Central memory CD8-positive, alpha-beta T cell (primary cell): ENCODE measurements at regions not wholly inside any gene's neighbourhood (a gene's known extent, or its start where the extent isn't known, plus 50 kb on each side); places are given as distances from the start of the nearest gene placed in this dataset.
"Not testable (repeated sequence)": the region's sequence is repeated elsewhere in the genome, so short reads cannot be mapped to it uniquely, and the experiment has no call there.

ENCODE experiments used
- ATAC-seq: fragments of 150-1000 bp; cut with Tn5 transposase; replicated peaks from 2 replicates; pipeline ENCODE4 v1.10.0; 2022; ENCODE audit warnings: mild to moderate bottlenecking, moderate FRiP score, moderate number of reproducible peaks; ENCODE audit not compliant: poor library complexity, severe bottlenecking; ENCODE audit errors: extremely low read depth
- DNase-seq, 2 donors: peaks; one replicate each; pipeline ENCODE4 v3.0.0; 2021; ENCODE audit warnings: low spot score in 2 of 2
- H3K27ac Mint-ChIP-seq: one replicate; pipeline ENCODE4 v1.8.0; 2022; ENCODE audit warnings: low read depth, mild to moderate bottlenecking, moderate library complexity, mixed read lengths
- H3K27me3 Mint-ChIP-seq: one replicate; pipeline ENCODE4 v1.8.0; 2022; ENCODE audit warnings: mixed read lengths
- H3K36me3 Mint-ChIP-seq: one replicate; pipeline ENCODE4 v1.8.0; 2022; ENCODE audit warnings: mild to moderate bottlenecking, moderate library complexity, mixed read lengths; ENCODE audit not compliant: insufficient read depth
- H3K4me1 Mint-ChIP-seq: one replicate; pipeline ENCODE4 v1.8.0; 2022; ENCODE audit warnings: mixed read lengths
- H3K4me3 Mint-ChIP-seq: one replicate; pipeline ENCODE4 v1.8.0; 2022; ENCODE audit warnings: mild to moderate bottlenecking, moderate library complexity, mixed read lengths
- H3K9me3 Mint-ChIP-seq: one replicate; pipeline ENCODE4 v1.8.0; 2022; ENCODE audit warnings: mixed read lengths

DNA sequence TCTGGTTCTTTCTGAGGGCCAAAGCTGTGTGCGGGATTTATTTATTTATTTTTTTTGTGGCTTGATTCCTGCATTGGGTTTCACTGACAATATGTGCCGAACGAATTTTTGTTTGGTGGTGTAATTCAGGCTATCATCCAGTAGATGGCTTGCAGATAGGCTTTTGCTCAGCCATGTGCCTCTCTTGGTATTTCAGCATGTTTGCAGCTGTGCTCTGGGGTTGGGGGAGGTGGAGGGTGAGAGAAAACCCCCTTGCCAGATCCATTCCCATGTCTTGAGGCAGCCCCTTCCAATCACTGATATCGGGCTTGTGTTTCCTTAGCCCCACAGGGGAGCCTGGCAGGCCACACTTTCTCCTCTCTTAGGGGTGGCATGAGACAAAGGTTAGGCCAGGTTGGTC lies 302.4 kb downstream of the PTGER3 start:
- Mint-ChIP-seq H3K27ac (no peak overlapping the region), H3K4me1 (no peaks in the 10 kb centered on the region), H3K9me3 (peaks cover 28% of the 10 kb centered on the region), H3K36me3 (no peaks in the 10 kb centered on the region), H3K4me3 (no peak overlapping the region), H3K27me3 (no peaks in the 10 kb centered on the region)
- DNase-seq (no peak), ATAC-seq (no peak)

DNA sequence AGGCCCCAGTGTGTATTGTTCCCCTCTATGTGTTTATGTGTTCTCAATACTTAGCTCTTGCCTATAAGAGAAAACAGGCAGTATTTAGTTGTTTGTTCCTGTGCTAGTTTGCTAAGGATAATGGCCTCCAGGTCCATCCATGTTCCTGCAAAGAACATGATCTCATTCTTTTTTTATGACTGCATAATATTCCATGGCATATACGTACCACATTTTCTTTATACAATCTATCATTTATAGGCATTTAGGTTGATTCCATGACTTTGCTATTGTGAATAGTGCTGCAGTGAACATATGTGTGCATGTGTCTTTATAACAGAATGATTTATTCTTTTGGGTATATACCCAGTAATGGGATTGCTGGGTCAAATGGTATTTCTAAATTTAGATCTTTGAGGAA lies 301.6 kb downstream of the PTGER3 start:
- not testable (repeated sequence) for H3K4me3 Mint-ChIP-seq, ATAC-seq, DNase-seq, H3K27me3 Mint-ChIP-seq, H3K27ac Mint-ChIP-seq, H3K36me3 Mint-ChIP-seq, H3K4me1 Mint-ChIP-seq
- peaks cover 32% of the 10 kb centered on the region for H3K9me3 Mint-ChIP-seq

DNA sequence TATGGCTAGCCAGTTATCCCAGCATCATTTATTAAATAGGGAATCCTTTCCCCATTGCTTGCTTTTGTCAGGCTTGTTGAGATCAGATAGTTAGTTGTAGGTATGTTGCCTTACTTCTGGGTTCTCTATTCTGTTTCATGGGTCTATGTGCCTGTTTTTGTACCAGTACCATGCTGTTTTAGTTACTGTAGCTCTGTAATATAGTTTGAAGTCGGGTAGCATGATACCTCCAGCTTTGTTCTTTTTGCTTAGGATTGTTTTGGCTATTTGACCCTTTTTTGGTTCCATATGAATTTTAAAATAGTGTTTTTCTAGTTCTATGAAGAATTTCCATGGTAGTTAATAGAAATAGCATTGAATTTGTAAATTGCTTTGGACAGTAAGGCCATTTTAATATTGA lies 300.5 kb downstream of the PTGER3 start:
- not testable (repeated sequence) for H3K4me3 Mint-ChIP-seq, H3K27me3 Mint-ChIP-seq, H3K4me1 Mint-ChIP-seq, H3K36me3 Mint-ChIP-seq, H3K27ac Mint-ChIP-seq, DNase-seq, ATAC-seq
- H3K9me3 Mint-ChIP-seq = peaks cover 34% of the 10 kb centered on the region

DNA sequence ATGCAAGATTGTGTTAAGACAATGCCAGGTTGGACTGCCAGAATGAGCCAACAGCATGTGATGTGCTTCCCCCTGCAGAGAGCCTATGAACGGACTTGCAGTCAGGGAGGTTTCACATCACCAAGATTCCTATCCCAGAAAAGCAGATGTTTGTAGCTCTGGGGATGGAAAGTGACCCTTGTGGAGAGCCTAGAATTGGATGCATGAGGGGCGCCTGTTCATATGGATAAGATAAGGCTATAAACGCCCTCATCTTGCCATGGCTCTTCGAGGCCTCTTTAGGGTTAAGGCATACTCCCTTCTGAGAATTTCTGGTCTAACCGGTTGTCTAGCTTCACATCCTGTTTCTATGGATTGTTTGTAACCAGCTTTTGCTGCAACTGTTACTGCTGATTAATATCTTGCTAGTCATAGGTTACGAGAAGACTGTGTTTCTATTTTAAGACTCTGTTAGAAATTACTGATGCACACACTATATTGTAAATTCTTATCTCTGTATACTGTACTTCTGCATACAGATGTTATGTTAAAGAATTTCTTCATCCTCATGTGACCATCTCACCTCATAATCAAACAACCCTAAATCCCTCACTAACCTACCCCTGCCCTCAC lies 295.8 kb downstream of the PTGER3 start:
- H3K36me3 Mint-ChIP-seq, H3K4me1 Mint-ChIP-seq, H3K4me3 Mint-ChIP-seq, DNase-seq, H3K27ac Mint-ChIP-seq, H3K27me3 Mint-ChIP-seq, ATAC-seq: not testable (repeated sequence)
- H3K9me3 Mint-ChIP-seq = peaks cover 25% of the 10 kb centered on the region

DNA sequence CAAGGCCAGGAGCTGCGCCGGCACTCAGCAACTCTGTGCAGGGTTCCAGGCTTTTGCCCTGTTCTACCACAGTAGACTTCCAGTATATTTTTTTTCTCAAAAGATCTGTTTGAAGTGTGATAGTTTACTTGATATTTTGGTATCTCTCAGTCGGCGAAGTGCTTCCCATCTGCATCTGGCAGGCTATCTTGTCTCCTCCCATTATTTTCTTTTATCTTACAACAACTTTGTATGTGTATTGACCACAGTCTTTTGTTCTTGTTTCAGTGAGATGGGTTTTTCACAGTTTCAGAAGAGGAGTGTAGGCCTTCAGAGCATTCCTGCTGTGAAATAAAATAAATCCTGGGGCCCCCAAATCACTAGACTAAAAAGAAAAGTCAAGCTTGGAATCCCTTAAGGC lies 292.9 kb downstream of the PTGER3 start:
- Mint-ChIP-seq H3K27me3 (no peaks in the 10 kb centered on the region), H3K27ac (no peak overlapping the region), H3K36me3 (peaks cover 1% of the 10 kb centered on the region), H3K4me1 (no peaks in the 10 kb centered on the region), H3K9me3 (peaks cover 10% of the 10 kb centered on the region), H3K4me3 (no peak overlapping the region)
- DNase-seq = no peak
- no peak for ATAC-seq

DNA sequence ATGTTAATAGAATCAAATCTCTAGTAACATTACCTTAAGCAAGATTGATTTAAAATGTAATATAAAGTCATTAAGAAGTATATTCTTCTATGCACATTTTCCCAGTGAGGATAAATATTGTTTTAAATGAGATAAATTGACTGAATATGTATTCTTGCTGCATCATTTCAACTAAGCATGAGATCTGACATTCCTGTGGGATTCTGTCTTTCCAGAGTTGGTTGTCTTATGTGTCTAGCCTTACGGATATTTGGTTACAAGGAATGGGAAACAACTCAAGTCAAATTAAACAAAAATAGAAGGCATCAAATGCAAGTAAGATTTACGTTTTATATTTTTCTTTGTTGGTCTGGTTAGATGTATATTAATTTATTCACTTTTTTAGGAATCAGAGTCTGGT lies 287.5 kb downstream of the PTGER3 start:
- Mint-ChIP-seq H3K9me3 (peaks cover 6% of the 10 kb centered on the region), H3K27ac (no peak overlapping the region), H3K4me1 (no peaks in the 10 kb centered on the region), H3K4me3 (no peak overlapping the region), H3K36me3 (peaks cover 3% of the 10 kb centered on the region), H3K27me3 (no peaks in the 10 kb centered on the region)
- ATAC-seq (no peak), DNase-seq (no peak)

DNA sequence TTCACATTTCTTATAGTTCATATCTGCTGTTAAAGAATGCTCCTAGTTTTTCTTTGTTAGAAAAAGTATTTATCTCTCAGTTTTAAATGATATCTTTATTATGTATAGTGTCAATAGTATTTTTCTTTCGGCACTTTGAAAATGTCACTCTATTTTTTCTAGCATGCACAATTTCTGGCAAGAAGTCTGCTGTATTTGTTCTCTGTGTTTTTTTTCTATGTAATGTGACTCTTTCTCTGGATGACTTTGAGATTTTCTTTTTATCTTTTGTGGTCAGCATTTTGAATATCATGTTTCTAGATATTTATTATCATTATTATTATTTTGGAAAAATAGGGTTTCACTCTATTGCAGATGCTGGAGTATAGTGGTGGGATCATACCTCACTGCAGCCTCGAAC lies 285.2 kb downstream of the PTGER3 start:
- no peak overlapping the region for H3K4me3 Mint-ChIP-seq
- peaks cover 11% of the 10 kb centered on the region for H3K9me3 Mint-ChIP-seq
- H3K27ac Mint-ChIP-seq = no peak overlapping the region
- H3K4me1 Mint-ChIP-seq = no peaks in the 10 kb centered on the region
- DNase-seq = no peak
- peaks cover 2% of the 10 kb centered on the region for H3K36me3 Mint-ChIP-seq
- ATAC-seq = no peak
- H3K27me3 Mint-ChIP-seq = no peaks in the 10 kb centered on the region

DNA sequence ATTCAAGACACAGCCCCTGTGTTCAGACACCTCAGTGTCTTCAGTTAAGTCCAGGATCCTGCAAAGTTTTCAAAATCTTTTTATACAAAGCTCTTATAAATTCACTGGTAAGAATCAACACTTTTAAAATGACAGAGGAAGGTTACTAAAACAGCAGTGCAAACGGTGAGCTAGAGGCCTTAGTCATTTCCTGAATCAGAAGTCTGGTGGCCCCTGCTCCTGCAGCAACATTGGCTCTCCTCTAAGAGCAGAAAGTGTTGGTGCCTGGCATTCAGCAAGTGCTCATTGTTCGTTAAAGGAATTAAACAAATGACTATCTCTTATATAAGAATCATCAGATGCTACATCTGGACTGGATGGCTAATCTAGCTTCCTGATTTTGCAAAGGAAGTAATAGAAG lies 282.9 kb downstream of the PTGER3 start:
- Mint-ChIP-seq H3K27ac (no peak overlapping the region), H3K9me3 (peaks cover 11% of the 10 kb centered on the region), H3K4me3 (no peak overlapping the region), H3K27me3 (no peaks in the 10 kb centered on the region), H3K36me3 (peaks cover 2% of the 10 kb centered on the region), H3K4me1 (no peaks in the 10 kb centered on the region)
- ATAC-seq (no peak), DNase-seq (no peak)

DNA sequence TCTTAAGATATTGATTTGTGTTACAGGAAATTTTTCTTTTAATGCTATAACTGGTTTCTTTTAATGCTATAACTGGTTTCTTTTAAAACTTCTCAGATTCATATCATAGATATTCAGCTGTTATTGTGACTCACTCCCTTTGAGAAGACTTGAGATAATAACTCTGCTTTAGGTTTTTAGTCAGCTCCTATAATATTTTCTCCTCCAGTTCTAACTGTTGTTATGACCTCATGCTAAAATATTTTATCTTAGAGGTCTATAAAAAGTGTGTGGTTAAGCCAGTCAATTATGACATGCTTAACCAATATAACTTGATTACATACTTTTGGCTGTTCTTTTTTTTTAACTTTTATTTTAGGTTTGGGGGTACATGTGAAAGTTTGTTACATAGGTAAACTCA lies 280.2 kb downstream of the PTGER3 start:
- DNase-seq (no peak), ATAC-seq (no peak)
- no peak overlapping the region for H3K27ac Mint-ChIP-seq
- no peaks in the 10 kb centered on the region for H3K36me3 Mint-ChIP-seq
- H3K4me1 Mint-ChIP-seq = no peaks in the 10 kb centered on the region
- H3K9me3 Mint-ChIP-seq = peaks cover 23% of the 10 kb centered on the region
- no peak overlapping the region for H3K4me3 Mint-ChIP-seq
- no peaks in the 10 kb centered on the region for H3K27me3 Mint-ChIP-seq

DNA sequence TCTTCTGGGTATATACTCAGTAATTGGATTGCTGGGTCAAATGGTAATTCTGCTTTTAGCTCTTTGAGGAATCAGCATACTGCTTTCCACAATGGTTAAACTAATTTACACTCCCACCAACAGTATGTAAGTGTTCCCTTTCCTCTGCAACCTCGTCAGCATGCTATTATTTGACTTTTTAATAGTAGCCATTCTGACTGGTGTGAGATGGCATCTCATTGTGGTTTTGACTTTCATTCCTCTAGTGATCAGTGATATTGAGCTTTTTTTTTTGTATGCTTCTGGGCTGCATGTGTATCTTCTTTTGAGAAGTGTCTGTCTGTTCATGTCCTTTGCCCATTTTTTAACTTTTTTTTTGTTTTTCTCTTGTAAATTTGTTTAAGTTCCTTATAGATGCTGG lies 279.4 kb downstream of the PTGER3 start:
- Mint-ChIP-seq H3K9me3 (peaks cover 19% of the 10 kb centered on the region), H3K36me3 (no peaks in the 10 kb centered on the region), H3K27ac (no peak overlapping the region), H3K27me3 (no peaks in the 10 kb centered on the region), H3K4me3 (no peak overlapping the region), H3K4me1 (no peaks in the 10 kb centered on the region)
- DNase-seq (no peak), ATAC-seq (no peak)

DNA sequence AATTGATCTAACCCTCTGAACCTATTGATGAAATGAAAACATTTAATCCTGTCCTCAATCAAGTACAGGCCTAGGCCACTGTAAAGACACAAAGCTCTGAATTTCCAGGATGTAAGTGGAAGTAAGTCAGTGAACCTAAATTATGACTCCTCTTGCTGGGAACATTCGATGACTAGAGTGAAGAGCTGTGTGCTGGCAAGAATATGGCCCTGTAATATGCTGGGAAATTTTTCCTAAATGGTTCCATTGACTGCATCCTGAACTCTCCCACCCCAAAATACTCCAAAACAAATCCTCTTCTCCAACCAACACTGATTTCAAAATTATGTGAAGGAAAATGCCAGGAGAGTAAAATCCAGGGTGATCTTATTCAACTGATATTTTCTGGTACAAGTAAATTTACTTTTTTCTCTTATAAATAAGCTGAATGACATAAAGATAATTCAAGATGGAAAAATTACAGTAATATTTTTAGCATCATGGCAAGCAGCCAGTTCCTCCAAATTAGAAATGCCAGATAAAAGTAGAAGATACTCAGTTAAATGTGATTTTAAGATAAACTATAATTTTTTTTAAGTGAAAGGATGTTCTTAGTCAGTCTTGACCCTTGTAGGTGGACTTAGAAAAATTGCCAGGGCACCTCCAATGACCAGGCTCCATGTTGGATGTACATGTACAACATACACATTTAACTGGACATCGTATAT lies 269.4 kb downstream of the PTGER3 start:
- no peak for ATAC-seq
- no peaks in the 10 kb centered on the region for H3K4me1 Mint-ChIP-seq
- no peak overlapping the region for H3K4me3 Mint-ChIP-seq
- H3K27ac Mint-ChIP-seq = no peak overlapping the region
- no peaks in the 10 kb centered on the region for H3K27me3 Mint-ChIP-seq
- no peak for DNase-seq
- H3K36me3 Mint-ChIP-seq = no peaks in the 10 kb centered on the region
- H3K9me3 Mint-ChIP-seq = peaks cover 10% of the 10 kb centered on the region

DNA sequence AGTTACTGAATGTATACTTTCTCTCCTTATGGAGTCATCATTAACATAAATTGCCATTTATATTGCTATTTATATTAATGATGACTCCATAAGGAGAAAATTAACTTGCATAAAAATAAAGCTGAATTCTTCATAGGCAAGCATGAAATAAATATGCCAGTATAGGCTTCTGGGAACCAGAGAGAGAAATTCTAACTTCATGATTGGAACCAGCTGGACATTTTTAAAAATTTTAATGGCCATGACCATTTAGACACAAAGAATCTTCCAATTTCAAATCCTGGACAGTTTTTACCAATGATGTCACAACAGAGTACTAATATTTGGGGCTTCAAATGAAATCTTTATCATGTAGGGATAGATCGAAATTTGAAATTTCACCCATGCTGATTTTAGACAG lies 268.7 kb downstream of the PTGER3 start:
- H3K9me3 Mint-ChIP-seq = peaks cover 10% of the 10 kb centered on the region
- H3K4me1 Mint-ChIP-seq = no peaks in the 10 kb centered on the region
- no peaks in the 10 kb centered on the region for H3K27me3 Mint-ChIP-seq
- H3K27ac Mint-ChIP-seq = no peak overlapping the region
- H3K4me3 Mint-ChIP-seq = no peak overlapping the region
- ATAC-seq = no peak
- DNase-seq = no peak
- no peaks in the 10 kb centered on the region for H3K36me3 Mint-ChIP-seq

DNA sequence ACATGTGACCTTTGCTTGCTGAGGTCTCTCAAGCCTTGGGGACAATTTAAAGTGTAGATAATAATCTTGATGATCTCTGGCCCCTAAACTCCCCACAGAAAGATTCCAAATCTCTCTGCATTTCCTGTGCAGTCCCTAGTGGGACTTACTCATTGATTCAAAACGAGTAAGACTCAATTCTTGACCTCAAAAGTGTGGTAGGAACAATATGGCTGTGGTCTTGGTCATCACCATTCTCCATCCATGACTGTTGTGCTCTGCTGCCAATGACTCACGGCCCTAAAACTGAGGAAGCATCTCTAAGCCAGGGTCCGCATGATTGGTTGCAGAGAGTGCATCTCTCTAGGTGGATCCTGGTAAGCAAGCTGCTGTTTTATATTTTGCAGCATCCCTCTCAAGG lies 268.0 kb downstream of the PTGER3 start:
- no peaks in the 10 kb centered on the region for H3K27me3 Mint-ChIP-seq
- ATAC-seq = no peak
- H3K9me3 Mint-ChIP-seq = peaks cover 10% of the 10 kb centered on the region

More for the DNA sequence above, 268.0 kb downstream of the PTGER3 start:
- DNase-seq = no peak
- Mint-ChIP-seq H3K36me3 (no peaks in the 10 kb centered on the region), H3K4me3 (no peak overlapping the region), H3K27ac (no peak overlapping the region), H3K4me1 (no peaks in the 10 kb centered on the region)
